ENCODE measurements at regions not wholly inside any gene's neighbourhood (a gene's known extent, or its start where the extent isn't known, plus 50 kb on each side); places are given as distances from the start of the nearest gene placed in this dataset.

DNA sequence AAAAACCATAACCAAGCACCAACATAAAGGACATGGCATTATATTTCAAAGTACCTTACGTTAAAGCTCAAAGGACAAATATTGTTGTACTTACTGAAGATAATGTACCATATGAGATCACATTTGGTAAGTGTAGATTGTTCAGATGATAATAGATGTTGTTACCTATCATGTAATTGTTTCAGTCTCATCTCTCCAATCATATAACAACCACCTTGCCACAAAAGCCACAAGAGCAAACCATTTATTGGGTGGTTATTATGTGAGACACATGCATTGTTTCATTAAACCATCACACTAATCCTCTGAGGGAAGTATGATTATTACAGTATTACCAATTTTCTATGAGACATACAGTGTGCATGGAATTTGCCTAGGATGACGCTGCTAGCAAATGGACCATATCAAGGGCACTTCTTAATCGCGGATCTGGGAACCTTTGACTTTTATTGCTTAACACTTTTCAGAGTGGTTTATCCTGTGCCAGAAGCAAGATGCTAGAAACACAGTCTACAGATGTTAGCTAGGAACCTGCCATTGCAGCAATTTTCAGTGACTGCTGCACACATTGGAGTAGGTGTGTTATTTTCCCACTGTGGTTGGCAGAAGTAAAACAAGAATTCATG lies 149.8 kb upstream of the AKIRIN2 start:
- no peak overlapping the region for H3K27ac ChIP-seq (ENCODE audit: low read depth, low read length)
- H3K27me3 ChIP-seq (ENCODE audit: control insufficient read depth, insufficient read depth, low read length), result no peaks in the 10 kb centered on the region
- H3K9me3 ChIP-seq (ENCODE audit: control insufficient read depth, insufficient read depth, low read depth, low read length), result no peaks in the 10 kb centered on the region
- no peak overlapping the region for H3K4me3 ChIP-seq (ENCODE audit: low read depth, low read length)
- H3K4me1 ChIP-seq (ENCODE audit: control insufficient read depth, insufficient read depth, low read length), result no peaks in the 10 kb centered on the region
- H3K9ac ChIP-seq (ENCODE audit: low read length), result no peak overlapping the region
- no peaks in the 10 kb centered on the region for H3K36me3 ChIP-seq (ENCODE audit: control insufficient read depth, insufficient read depth, low read length)

DNA sequence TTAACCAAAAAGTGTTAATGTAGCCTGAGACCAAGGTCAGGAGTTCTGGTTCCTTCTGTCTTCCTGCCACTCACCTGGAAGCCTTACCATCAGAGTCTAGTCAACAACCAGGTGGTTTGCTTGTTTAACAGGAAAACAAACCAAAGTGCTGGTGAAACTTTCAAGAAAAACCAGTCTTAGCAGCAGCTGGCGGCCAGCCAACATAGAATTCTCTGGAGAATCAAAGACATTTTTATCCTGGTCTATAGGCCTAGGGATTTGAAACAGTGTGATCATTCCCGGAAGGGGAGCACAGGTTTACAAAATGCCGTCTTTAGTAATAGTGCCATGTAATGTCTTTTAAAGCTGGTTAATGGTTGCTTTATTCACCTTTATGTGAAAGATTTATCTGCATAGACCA lies 146.6 kb upstream of the AKIRIN2 start:
- Histone ChIP-seq H3K9me3 (ENCODE audit: control insufficient read depth, insufficient read depth, low read depth, low read length) (no peaks in the 10 kb centered on the region), H3K4me1 (ENCODE audit: control insufficient read depth, insufficient read depth, low read length) (no peaks in the 10 kb centered on the region), H3K9ac (ENCODE audit: low read length) (no peak overlapping the region), H3K27ac (ENCODE audit: low read depth, low read length) (no peak overlapping the region), H3K36me3 (ENCODE audit: control insufficient read depth, insufficient read depth, low read length) (no peaks in the 10 kb centered on the region), H3K27me3 (ENCODE audit: control insufficient read depth, insufficient read depth, low read length) (no peaks in the 10 kb centered on the region), H3K4me3 (ENCODE audit: low read depth, low read length) (no peak overlapping the region)

GRCh38 chr6:87847830-87848210 lies 145.8 kb upstream of the AKIRIN2 start:
- H3K36me3 ChIP-seq (ENCODE audit: control insufficient read depth, insufficient read depth, low read length), result no peaks in the 10 kb centered on the region
- H3K9me3 ChIP-seq (ENCODE audit: control insufficient read depth, insufficient read depth, low read depth, low read length), result no peaks in the 10 kb centered on the region
- H3K4me3 ChIP-seq (ENCODE audit: low read depth, low read length), result no peak overlapping the region
- no peak overlapping the region for H3K9ac ChIP-seq (ENCODE audit: low read length)
- no peak overlapping the region for H3K27ac ChIP-seq (ENCODE audit: low read depth, low read length)
- no peaks in the 10 kb centered on the region for H3K27me3 ChIP-seq (ENCODE audit: control insufficient read depth, insufficient read depth, low read length)
- no peaks in the 10 kb centered on the region for H3K4me1 ChIP-seq (ENCODE audit: control insufficient read depth, insufficient read depth, low read length)

DNA sequence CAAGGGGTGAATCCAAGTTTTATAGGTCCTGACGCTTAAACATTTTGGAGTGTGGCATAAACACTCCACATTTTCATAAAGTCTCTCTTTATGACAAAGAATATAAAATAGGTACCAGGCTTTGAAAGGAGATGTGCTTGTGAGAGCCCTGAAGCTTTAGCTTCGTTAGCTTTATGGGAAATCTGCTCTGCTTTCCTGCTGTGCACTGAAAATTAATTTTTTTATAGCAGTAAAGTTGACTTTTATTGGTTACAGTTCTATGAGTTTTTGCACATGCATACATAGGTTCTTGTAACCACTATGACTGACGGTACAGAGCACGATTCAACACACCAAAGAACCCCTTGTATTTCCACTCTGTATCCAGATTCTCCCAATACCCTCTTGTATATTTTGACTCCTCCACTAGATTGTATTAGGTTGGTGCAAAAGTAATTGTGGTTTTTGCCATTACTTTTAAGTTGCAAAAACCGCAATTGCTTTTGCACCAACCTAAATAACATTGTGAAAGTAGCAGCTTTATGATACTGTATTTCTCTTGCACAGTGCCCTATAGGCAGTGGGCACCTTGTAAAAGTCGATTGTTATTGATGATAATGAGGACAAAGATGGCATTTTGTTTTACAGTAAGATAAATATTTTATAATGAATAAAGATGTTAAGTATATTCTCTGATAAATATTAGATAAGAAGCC lies 145.2 kb upstream of the AKIRIN2 start:
- no peaks in the 10 kb centered on the region for H3K27me3 ChIP-seq (ENCODE audit: control insufficient read depth, insufficient read depth, low read length)
- no peak overlapping the region for H3K27ac ChIP-seq (ENCODE audit: low read depth, low read length)
- H3K9ac ChIP-seq (ENCODE audit: low read length), result no peak overlapping the region
- H3K9me3 ChIP-seq (ENCODE audit: control insufficient read depth, insufficient read depth, low read depth, low read length), result no peaks in the 10 kb centered on the region
- no peaks in the 10 kb centered on the region for H3K4me1 ChIP-seq (ENCODE audit: control insufficient read depth, insufficient read depth, low read length)
- H3K4me3 ChIP-seq (ENCODE audit: low read depth, low read length), result no peak overlapping the region
- H3K36me3 ChIP-seq (ENCODE audit: control insufficient read depth, insufficient read depth, low read length), result no peaks in the 10 kb centered on the region

GRCh38 chr6:87846434-87846833 lies 144.4 kb upstream of the AKIRIN2 start:
- no peak overlapping the region for H3K9ac ChIP-seq (ENCODE audit: low read length)
- H3K9me3 ChIP-seq (ENCODE audit: control insufficient read depth, insufficient read depth, low read depth, low read length), result no peaks in the 10 kb centered on the region
- no peaks in the 10 kb centered on the region for H3K4me1 ChIP-seq (ENCODE audit: control insufficient read depth, insufficient read depth, low read length)
- no peak overlapping the region for H3K27ac ChIP-seq (ENCODE audit: low read depth, low read length)
- no peak overlapping the region for H3K4me3 ChIP-seq (ENCODE audit: low read depth, low read length)
- no peaks in the 10 kb centered on the region for H3K27me3 ChIP-seq (ENCODE audit: control insufficient read depth, insufficient read depth, low read length)
- H3K36me3 ChIP-seq (ENCODE audit: control insufficient read depth, insufficient read depth, low read length), result no peaks in the 10 kb centered on the region

DNA sequence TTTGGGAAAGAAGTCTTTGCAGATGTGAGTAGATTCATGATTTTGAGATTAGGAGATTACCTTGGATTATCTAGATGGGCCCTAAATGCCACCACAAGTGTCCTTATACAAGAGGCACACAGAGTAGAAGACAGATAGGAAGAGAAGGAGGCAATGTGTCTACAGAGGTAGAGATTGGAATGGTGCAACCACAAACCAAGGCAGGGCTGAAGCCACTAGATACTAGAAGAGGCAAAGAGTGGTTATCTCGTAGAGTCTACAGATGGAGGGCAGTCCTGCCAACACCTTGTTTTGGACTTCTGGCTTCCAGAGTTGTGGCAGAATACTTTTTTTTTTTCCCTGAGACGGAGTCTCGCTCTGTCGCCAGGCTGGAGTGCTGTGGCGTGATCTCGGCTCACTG lies 138.3 kb upstream of the AKIRIN2 start:
- no peak overlapping the region for H3K9ac ChIP-seq (ENCODE audit: low read length)
- no peak overlapping the region for H3K27ac ChIP-seq (ENCODE audit: low read depth, low read length)
- no peaks in the 10 kb centered on the region for H3K4me1 ChIP-seq (ENCODE audit: control insufficient read depth, insufficient read depth, low read length)
- H3K4me3 ChIP-seq (ENCODE audit: low read depth, low read length), result no peak overlapping the region
- peaks cover 8% of the 10 kb centered on the region; the same call in 1 of the 2 replicates for H3K9me3 ChIP-seq (ENCODE audit: control insufficient read depth, insufficient read depth, low read depth, low read length)
- H3K27me3 ChIP-seq (ENCODE audit: control insufficient read depth, insufficient read depth, low read length), result no peaks in the 10 kb centered on the region
- no peaks in the 10 kb centered on the region for H3K36me3 ChIP-seq (ENCODE audit: control insufficient read depth, insufficient read depth, low read length)

- Histone ChIP-seq H3K36me3 (ENCODE audit: control insufficient read depth, insufficient read depth, low read length) (no peaks in the 10 kb centered on the region), H3K27me3 (ENCODE audit: control insufficient read depth, insufficient read depth, low read length) (no peaks in the 10 kb centered on the region), H3K27ac (ENCODE audit: low read depth, low read length) (no peak overlapping the region), H3K9ac (ENCODE audit: low read length) (no peak overlapping the region), H3K4me3 (ENCODE audit: low read depth, low read length) (no peak overlapping the region), H3K4me1 (ENCODE audit: control insufficient read depth, insufficient read depth, low read length) (no peaks in the 10 kb centered on the region), H3K9me3 (ENCODE audit: control insufficient read depth, insufficient read depth, low read depth, low read length) (peaks cover 8% of the 10 kb centered on the region; the same call in 1 of the 2 replicates)
Observed at GRCh38 chr6:87837876-87838275, 135.8 kb upstream of the AKIRIN2 start.

GRCh38 chr6:87837444-87837843 lies 135.4 kb upstream of the AKIRIN2 start:
- Histone ChIP-seq H3K36me3 (ENCODE audit: control insufficient read depth, insufficient read depth, low read length) (no peaks in the 10 kb centered on the region), H3K27me3 (ENCODE audit: control insufficient read depth, insufficient read depth, low read length) (no peaks in the 10 kb centered on the region), H3K9me3 (ENCODE audit: control insufficient read depth, insufficient read depth, low read depth, low read length) (peaks cover 8% of the 10 kb centered on the region; the same call in 1 of the 2 replicates), H3K4me3 (ENCODE audit: low read depth, low read length) (no peak overlapping the region), H3K9ac (ENCODE audit: low read length) (no peak overlapping the region), H3K4me1 (ENCODE audit: control insufficient read depth, insufficient read depth, low read length) (no peaks in the 10 kb centered on the region), H3K27ac (ENCODE audit: low read depth, low read length) (no peak overlapping the region)

- no peak overlapping the region for H3K4me3 ChIP-seq (ENCODE audit: low read depth, low read length)
- no peaks in the 10 kb centered on the region for H3K4me1 ChIP-seq (ENCODE audit: control insufficient read depth, insufficient read depth, low read length)
- no peak overlapping the region for H3K27ac ChIP-seq (ENCODE audit: low read depth, low read length)
- no peaks in the 10 kb centered on the region for H3K36me3 ChIP-seq (ENCODE audit: control insufficient read depth, insufficient read depth, low read length)
- H3K9ac ChIP-seq (ENCODE audit: low read length), result no peak overlapping the region
- no peaks in the 10 kb centered on the region for H3K9me3 ChIP-seq (ENCODE audit: control insufficient read depth, insufficient read depth, low read depth, low read length)
- no peaks in the 10 kb centered on the region for H3K27me3 ChIP-seq (ENCODE audit: control insufficient read depth, insufficient read depth, low read length)
Observed at GRCh38 chr6:87832025-87832825, 130.2 kb upstream of the AKIRIN2 start.

DNA sequence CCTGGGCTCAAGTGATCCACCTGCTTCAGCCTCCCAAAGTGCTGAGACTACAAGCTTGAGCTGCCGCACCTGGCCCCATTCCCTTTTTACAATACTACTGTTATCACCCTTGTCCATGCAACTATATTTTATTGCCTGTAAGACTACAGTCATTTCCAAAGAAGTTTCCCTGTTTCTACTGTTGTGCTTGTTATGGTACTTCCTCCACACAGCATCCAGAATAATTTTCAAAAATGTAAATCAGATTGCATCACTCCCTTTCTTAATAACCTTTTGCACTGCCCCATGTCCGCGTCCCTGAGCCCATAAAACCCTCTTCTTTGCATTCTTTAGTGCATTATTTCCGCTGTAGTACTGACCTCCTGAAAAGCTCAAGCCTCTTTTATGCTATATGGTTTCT lies 128.9 kb upstream of the AKIRIN2 start:
- H3K4me3 ChIP-seq (ENCODE audit: low read depth, low read length), result no peak overlapping the region
- H3K4me1 ChIP-seq (ENCODE audit: control insufficient read depth, insufficient read depth, low read length), result no peaks in the 10 kb centered on the region
- H3K36me3 ChIP-seq (ENCODE audit: control insufficient read depth, insufficient read depth, low read length), result no peaks in the 10 kb centered on the region
- H3K27me3 ChIP-seq (ENCODE audit: control insufficient read depth, insufficient read depth, low read length), result no peaks in the 10 kb centered on the region
- no peaks in the 10 kb centered on the region for H3K9me3 ChIP-seq (ENCODE audit: control insufficient read depth, insufficient read depth, low read depth, low read length)
- no peak overlapping the region for H3K27ac ChIP-seq (ENCODE audit: low read depth, low read length)
- no peak overlapping the region for H3K9ac ChIP-seq (ENCODE audit: low read length)

DNA sequence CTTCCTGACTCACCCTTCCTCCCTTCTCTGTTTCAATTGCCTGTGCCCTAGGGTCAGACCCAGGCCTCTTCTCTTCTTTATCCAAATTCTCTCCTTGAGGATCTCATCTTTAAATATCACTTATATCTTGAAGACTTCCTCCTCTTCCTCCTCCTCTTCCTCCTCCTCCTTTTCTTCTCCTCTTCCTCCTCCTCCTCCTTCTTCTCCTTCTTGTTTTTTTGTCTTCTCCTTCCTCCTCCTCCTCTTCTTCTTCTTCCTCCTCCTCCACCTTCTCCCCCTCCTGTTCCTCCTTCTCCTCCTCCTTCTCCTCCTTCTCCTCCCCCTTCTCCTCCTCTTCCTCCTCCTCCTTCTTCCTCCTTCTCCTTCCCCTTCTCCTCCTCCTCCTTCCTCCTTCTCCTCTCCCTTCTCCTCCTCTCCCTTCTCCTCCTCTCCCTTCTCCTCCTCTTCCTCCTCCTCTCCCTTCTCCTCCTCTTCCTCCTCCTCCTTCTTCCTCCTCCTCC lies 127.6 kb upstream of the AKIRIN2 start:
- H3K4me1 ChIP-seq (ENCODE audit: control insufficient read depth, insufficient read depth, low read length), result no peaks in the 10 kb centered on the region
- no peak overlapping the region for H3K4me3 ChIP-seq (ENCODE audit: low read depth, low read length)
- no peak overlapping the region for H3K27ac ChIP-seq (ENCODE audit: low read depth, low read length)
- no peaks in the 10 kb centered on the region for H3K27me3 ChIP-seq (ENCODE audit: control insufficient read depth, insufficient read depth, low read length)
- H3K36me3 ChIP-seq (ENCODE audit: control insufficient read depth, insufficient read depth, low read length), result no peaks in the 10 kb centered on the region
- H3K9ac ChIP-seq (ENCODE audit: low read length), result no peak overlapping the region
- no peaks in the 10 kb centered on the region for H3K9me3 ChIP-seq (ENCODE audit: control insufficient read depth, insufficient read depth, low read depth, low read length)
